ENCODE measurements at regions not wholly inside any gene's neighbourhood (a gene's known extent, or its start where the extent isn't known, plus 50 kb on each side); places are given as distances from the start of the nearest gene placed in this dataset.

- Histone ChIP-seq H3K4ac (ENCODE audit: low read length) (no peak overlapping the region), H2AK5ac (ENCODE audit: low read depth, low read length) (no peak overlapping the region), H3K27ac (replicated peaks; ENCODE audit: low read length) (no peak overlapping the region), H3K4me2 (ENCODE audit: insufficient read depth, low read length, poor library complexity, severe bottlenecking) (no peak overlapping the region), H2BK15ac (ENCODE audit: low read length) (no peak overlapping the region), H4K8ac (ENCODE audit: low read depth, low read length) (no peak overlapping the region), H3K36me3 (replicated peaks in 1 of 2; ENCODE audit: control insufficient read depth in 2 of 2, insufficient read depth in 2 of 2, low read length in 2 of 2) (no peaks in the 10 kb centered on the region), H3K9me3 (replicated peaks in 1 of 2; ENCODE audit: control insufficient read depth in 2 of 2, insufficient read depth in 1 of 2, low read depth in 1 of 2, low read length in 2 of 2) (no peaks in the 10 kb centered on the region), H3K79me1 (ENCODE audit: low read depth, low read length) (no peaks in the 10 kb centered on the region), H3K23ac (ENCODE audit: low read depth, low read length, poor library complexity) (no peak overlapping the region), H3K9ac (ENCODE audit: low read depth, low read length, poor library complexity) (no peak overlapping the region), H2BK12ac (ENCODE audit: low read length) (no peak overlapping the region), H3K18ac (ENCODE audit: low read length) (no peak overlapping the region), H3K14ac (ENCODE audit: low read length) (no peak overlapping the region), H2BK120ac (ENCODE audit: low read depth, low read length) (no peak overlapping the region), H3K4me3 (ENCODE audit: low read length in 2 of 2) (no peak overlapping the region), H2AFZ (ENCODE audit: low read length) (no peak overlapping the region), H3K4me1 (ENCODE audit: control insufficient read depth in 2 of 2, insufficient read depth in 1 of 2, low read depth in 1 of 2, low read length in 2 of 2) (peaks cover 0 to 7% of the 10 kb centered on the region in 2 donors), H2BK5ac (ENCODE audit: low read length) (no peak overlapping the region), H4K91ac (ENCODE audit: low read depth, low read length, poor library complexity) (no peak overlapping the region), H3K27me3 (ENCODE audit: control insufficient read depth in 3 of 3, insufficient read depth in 3 of 3, low read depth in 1 of 3, low read length in 3 of 3) (no peaks in the 10 kb centered on the region)
- no CpG with 5 or more reads among the region's 5 CpGs for WGBS, 2 donors (ENCODE audit: extremely low coverage in 2 of 2, insufficient read length in 2 of 2, insufficient replicate concordance in 1 of 2)
- DNase-seq (ENCODE audit: low spot score): no peak
These were observed 243.5 kb upstream of the KCNIP4 start for GRCh38 chr4:22192084-22192511.

- Histone ChIP-seq H3K9me3 (replicated peaks in 1 of 2; ENCODE audit: control insufficient read depth in 2 of 2, insufficient read depth in 1 of 2, low read depth in 1 of 2, low read length in 2 of 2) (no peaks in the 10 kb centered on the region), H3K27me3 (ENCODE audit: control insufficient read depth in 3 of 3, insufficient read depth in 3 of 3, low read depth in 1 of 3, low read length in 3 of 3) (no peaks in the 10 kb centered on the region), H3K27ac (replicated peaks; ENCODE audit: low read length) (no peak overlapping the region), H2BK5ac (ENCODE audit: low read length) (no peak overlapping the region), H4K91ac (ENCODE audit: low read depth, low read length, poor library complexity) (no peak overlapping the region), H3K36me3 (replicated peaks in 1 of 2; ENCODE audit: control insufficient read depth in 2 of 2, insufficient read depth in 2 of 2, low read length in 2 of 2) (no peaks in the 10 kb centered on the region), H4K8ac (ENCODE audit: low read depth, low read length) (no peak overlapping the region), H3K79me1 (ENCODE audit: low read depth, low read length) (no peaks in the 10 kb centered on the region), H2AK5ac (ENCODE audit: low read depth, low read length) (peak overlapping the region; percentile 19), H3K14ac (ENCODE audit: low read length) (no peak overlapping the region), H2BK15ac (ENCODE audit: low read length) (no peak overlapping the region), H2AFZ (ENCODE audit: low read length) (no peak overlapping the region), H3K18ac (ENCODE audit: low read length) (no peak overlapping the region), H3K4me1 (ENCODE audit: control insufficient read depth in 2 of 2, insufficient read depth in 1 of 2, low read depth in 1 of 2, low read length in 2 of 2) (peaks cover 0 to 7% of the 10 kb centered on the region in 2 donors), H3K23ac (ENCODE audit: low read depth, low read length, poor library complexity) (no peak overlapping the region), H2BK120ac (ENCODE audit: low read depth, low read length) (no peak overlapping the region), H3K4me3 (ENCODE audit: low read length in 2 of 2) (no peak overlapping the region), H3K4me2 (ENCODE audit: insufficient read depth, low read length, poor library complexity, severe bottlenecking) (no peak overlapping the region), H2BK12ac (ENCODE audit: low read length) (no peak overlapping the region), H3K4ac (ENCODE audit: low read length) (no peak overlapping the region), H3K9ac (ENCODE audit: low read depth, low read length, poor library complexity) (no peak overlapping the region)
- no CpG with 5 or more reads among the region's 2 CpGs for WGBS, 2 donors (ENCODE audit: extremely low coverage in 2 of 2, insufficient read length in 2 of 2, insufficient replicate concordance in 1 of 2)
- DNase-seq (ENCODE audit: low spot score): no peak
These were observed 243.0 kb upstream of the KCNIP4 start for GRCh38 chr4:22191565-22191964.

- no peaks in the 10 kb centered on the region for H3K9me3 ChIP-seq (replicated peaks in 1 of 2; ENCODE audit: control insufficient read depth in 2 of 2, insufficient read depth in 1 of 2, low read depth in 1 of 2, low read length in 2 of 2)
- H3K14ac ChIP-seq (ENCODE audit: low read length): no peak overlapping the region
- H4K8ac ChIP-seq (ENCODE audit: low read depth, low read length): no peak overlapping the region
- H3K4me1 ChIP-seq (ENCODE audit: control insufficient read depth in 2 of 2, insufficient read depth in 1 of 2, low read depth in 1 of 2, low read length in 2 of 2): peaks cover 0 to 7% of the 10 kb centered on the region in 2 donors
- H2BK5ac ChIP-seq (ENCODE audit: low read length): no peak overlapping the region
- H3K9ac ChIP-seq (ENCODE audit: low read depth, low read length, poor library complexity): no peak overlapping the region
- no peak overlapping the region for H3K4me3 ChIP-seq (ENCODE audit: low read length in 2 of 2)
- peak overlapping the region; percentile 53 for H3K18ac ChIP-seq (ENCODE audit: low read length)
- no peak overlapping the region for H4K91ac ChIP-seq (ENCODE audit: low read depth, low read length, poor library complexity)
- H3K4me2 ChIP-seq (ENCODE audit: insufficient read depth, low read length, poor library complexity, severe bottlenecking): no peak overlapping the region
- no peak overlapping the region for H3K23ac ChIP-seq (ENCODE audit: low read depth, low read length, poor library complexity)
- H2BK15ac ChIP-seq (ENCODE audit: low read length): no peak overlapping the region
- H2BK12ac ChIP-seq (ENCODE audit: low read length): no peak overlapping the region
- no peak overlapping the region for H2BK120ac ChIP-seq (ENCODE audit: low read depth, low read length)
- no peaks in the 10 kb centered on the region for H3K36me3 ChIP-seq (replicated peaks in 1 of 2; ENCODE audit: control insufficient read depth in 2 of 2, insufficient read depth in 2 of 2, low read length in 2 of 2)
- peak overlapping the region; percentile 74 for H2AK5ac ChIP-seq (ENCODE audit: low read depth, low read length)
- DNase-seq (ENCODE audit: low spot score): no peak
- H3K27ac ChIP-seq (replicated peaks; ENCODE audit: low read length): no peak overlapping the region
- no peaks in the 10 kb centered on the region for H3K79me1 ChIP-seq (ENCODE audit: low read depth, low read length)
- H3K4ac ChIP-seq (ENCODE audit: low read length): no peak overlapping the region
- H3K27me3 ChIP-seq (ENCODE audit: control insufficient read depth in 3 of 3, insufficient read depth in 3 of 3, low read depth in 1 of 3, low read length in 3 of 3): no peaks in the 10 kb centered on the region
- no CpG with 5 or more reads among the region's 1 CpG for WGBS, 2 donors (ENCODE audit: extremely low coverage in 2 of 2, insufficient read length in 2 of 2, insufficient replicate concordance in 1 of 2)
- no peak overlapping the region for H2AFZ ChIP-seq (ENCODE audit: low read length)
These were observed 242.3 kb upstream of the KCNIP4 start for GRCh38 chr4:22190855-22191254.

- Histone ChIP-seq H3K4ac (ENCODE audit: low read length) (no peak overlapping the region), H2AFZ (ENCODE audit: low read length) (no peak overlapping the region), H3K27ac (replicated peaks; ENCODE audit: low read length) (no peak overlapping the region), H3K9me3 (replicated peaks in 1 of 2; ENCODE audit: control insufficient read depth in 2 of 2, insufficient read depth in 1 of 2, low read depth in 1 of 2, low read length in 2 of 2) (no peaks in the 10 kb centered on the region), H3K9ac (ENCODE audit: low read depth, low read length, poor library complexity) (no peak overlapping the region), H3K14ac (ENCODE audit: low read length) (no peak overlapping the region), H3K79me1 (ENCODE audit: low read depth, low read length) (no peaks in the 10 kb centered on the region), H3K4me1 (ENCODE audit: control insufficient read depth in 2 of 2, insufficient read depth in 1 of 2, low read depth in 1 of 2, low read length in 2 of 2) (peaks cover 0 to 6% of the 10 kb centered on the region in 2 donors), H2BK15ac (ENCODE audit: low read length) (no peak overlapping the region), H4K91ac (ENCODE audit: low read depth, low read length, poor library complexity) (no peak overlapping the region), H3K23ac (ENCODE audit: low read depth, low read length, poor library complexity) (no peak overlapping the region), H3K18ac (ENCODE audit: low read length) (no peak overlapping the region), H4K8ac (ENCODE audit: low read depth, low read length) (no peak overlapping the region), H2BK5ac (ENCODE audit: low read length) (no peak overlapping the region), H3K4me2 (ENCODE audit: insufficient read depth, low read length, poor library complexity, severe bottlenecking) (no peak overlapping the region), H2AK5ac (ENCODE audit: low read depth, low read length) (no peak overlapping the region), H3K36me3 (replicated peaks in 1 of 2; ENCODE audit: control insufficient read depth in 2 of 2, insufficient read depth in 2 of 2, low read length in 2 of 2) (no peaks in the 10 kb centered on the region), H2BK120ac (ENCODE audit: low read depth, low read length) (no peak overlapping the region), H2BK12ac (ENCODE audit: low read length) (no peak overlapping the region), H3K27me3 (ENCODE audit: control insufficient read depth in 3 of 3, insufficient read depth in 3 of 3, low read depth in 1 of 3, low read length in 3 of 3) (no peaks in the 10 kb centered on the region), H3K4me3 (ENCODE audit: low read length in 2 of 2) (no peak overlapping the region)
- no CpG with 5 or more reads among the region's 2 CpGs for WGBS, 2 donors (ENCODE audit: extremely low coverage in 2 of 2, insufficient read length in 2 of 2, insufficient replicate concordance in 1 of 2)
- no peak for DNase-seq (ENCODE audit: low spot score)
These were observed 238.7 kb upstream of the KCNIP4 start for GRCh38 chr4:22187203-22187820.

Measured in neuronal stem cell (in vitro differentiated cells).